Chondrocyte (in vitro differentiated cells): ENCODE measurements at regions not wholly inside any gene's neighbourhood (a gene's known extent, or its start where the extent isn't known, plus 50 kb on each side); places are given as distances from the start of the nearest gene placed in this dataset.

ENCODE experiments used
- DNase-seq: peaks from one replicate; pipeline ENCODE4 v3.0.0; 2021; ENCODE audit warnings: mixed read lengths, low spot score
- H3K27ac Mint-ChIP-seq: one replicate; pipeline ENCODE4 v1.8.0; 2021; ENCODE audit warnings: mild to moderate bottlenecking, moderate library complexity, mixed read lengths; ENCODE audit not compliant: unreplicated experiment
- H3K27me3 Mint-ChIP-seq: 2 replicates; pipeline ENCODE4 v1.8.0; 2021; ENCODE audit warnings: low read depth, mixed read lengths
- H3K36me3 Mint-ChIP-seq: 2 replicates; pipeline ENCODE4 v1.8.0; 2021; ENCODE audit warnings: low read depth, mixed read lengths
- H3K4me1 Mint-ChIP-seq: 2 replicates; pipeline ENCODE4 v1.8.0; 2021; ENCODE audit warnings: low read depth, mild to moderate bottlenecking, mixed read lengths
- H3K4me3 Mint-ChIP-seq: one replicate; pipeline ENCODE4 v1.8.0; 2021; ENCODE audit warnings: mild to moderate bottlenecking, moderate library complexity, mixed read lengths; ENCODE audit not compliant: unreplicated experiment
- H3K9me3 Mint-ChIP-seq: 2 replicates; pipeline ENCODE4 v1.8.0; 2021; ENCODE audit warnings: low read depth, mixed read lengths
- TF ChIP-seq, protein P1 (sequence below): fragments of 200-600 bp; sonication (generic); IDR thresholded peaks from 2 replicates; pipeline ENCODE4 v1.5.0; 2021; ENCODE audit warnings: antibody characterized with exemption, mild to moderate bottlenecking, moderate library complexity

DNA sequence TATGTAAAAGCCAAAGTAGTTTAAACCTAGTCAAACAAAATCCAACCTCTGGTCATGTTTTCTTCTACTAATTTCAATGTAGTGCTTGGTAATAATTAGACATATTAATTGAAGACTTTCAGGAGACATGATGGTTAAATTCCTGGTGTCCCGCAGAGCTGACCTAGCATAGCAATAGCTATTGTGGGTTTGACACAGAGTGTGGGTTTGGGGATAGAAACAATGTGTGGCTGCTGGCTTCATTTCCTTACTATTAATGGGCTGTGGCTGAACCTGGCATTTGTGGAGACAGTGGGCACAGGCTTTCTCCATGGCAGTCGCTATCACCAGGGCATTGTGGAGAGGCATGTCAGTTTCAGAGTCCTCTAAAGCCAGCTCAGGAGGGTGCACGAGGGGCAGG lies 54.1 kb upstream of the GGTLC1 start:
- DNase-seq, result no peak
- no peaks in the 10 kb centered on the region for H3K4me1 Mint-ChIP-seq

DNA sequence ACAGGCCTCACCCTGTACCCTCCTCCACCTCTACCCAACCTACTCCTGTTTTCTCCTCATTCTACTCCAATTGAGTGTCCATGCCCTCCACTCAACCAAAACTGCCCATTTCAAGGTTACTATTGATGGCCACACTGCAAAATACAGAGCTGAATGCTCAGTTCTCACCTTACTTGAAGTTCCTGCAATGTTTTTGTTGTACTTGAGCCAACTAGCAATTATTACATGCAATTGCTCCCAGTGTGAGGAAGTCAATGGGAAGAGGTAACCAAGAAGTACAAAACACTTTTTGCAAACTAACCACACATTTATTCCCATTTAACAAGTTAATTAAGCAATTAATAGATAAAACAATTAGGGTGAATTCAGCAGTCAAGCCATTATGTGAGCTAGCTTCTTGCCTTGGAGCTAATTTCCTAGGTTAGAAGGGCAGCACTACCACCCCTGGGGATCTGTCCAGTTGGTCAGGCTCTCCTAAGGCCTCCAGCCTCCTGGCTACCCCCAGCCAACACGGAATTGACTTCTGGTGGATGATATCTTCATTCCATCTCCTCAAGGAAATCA lies 52.4 kb upstream of the GGTLC1 start:
- TF ChIP-seq, protein P1, sequence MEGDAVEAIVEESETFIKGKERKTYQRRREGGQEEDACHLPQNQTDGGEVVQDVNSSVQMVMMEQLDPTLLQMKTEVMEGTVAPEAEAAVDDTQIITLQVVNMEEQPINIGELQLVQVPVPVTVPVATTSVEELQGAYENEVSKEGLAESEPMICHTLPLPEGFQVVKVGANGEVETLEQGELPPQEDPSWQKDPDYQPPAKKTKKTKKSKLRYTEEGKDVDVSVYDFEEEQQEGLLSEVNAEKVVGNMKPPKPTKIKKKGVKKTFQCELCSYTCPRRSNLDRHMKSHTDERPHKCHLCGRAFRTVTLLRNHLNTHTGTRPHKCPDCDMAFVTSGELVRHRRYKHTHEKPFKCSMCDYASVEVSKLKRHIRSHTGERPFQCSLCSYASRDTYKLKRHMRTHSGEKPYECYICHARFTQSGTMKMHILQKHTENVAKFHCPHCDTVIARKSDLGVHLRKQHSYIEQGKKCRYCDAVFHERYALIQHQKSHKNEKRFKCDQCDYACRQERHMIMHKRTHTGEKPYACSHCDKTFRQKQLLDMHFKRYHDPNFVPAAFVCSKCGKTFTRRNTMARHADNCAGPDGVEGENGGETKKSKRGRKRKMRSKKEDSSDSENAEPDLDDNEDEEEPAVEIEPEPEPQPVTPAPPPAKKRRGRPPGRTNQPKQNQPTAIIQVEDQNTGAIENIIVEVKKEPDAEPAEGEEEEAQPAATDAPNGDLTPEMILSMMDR, result no peak
- no peak overlapping the region for H3K4me3 Mint-ChIP-seq
- H3K36me3 Mint-ChIP-seq, result no peaks in the 10 kb centered on the region
- no peaks in the 10 kb centered on the region for H3K9me3 Mint-ChIP-seq
- no peak for DNase-seq
- no peaks in the 10 kb centered on the region for H3K27me3 Mint-ChIP-seq
- no peaks in the 10 kb centered on the region for H3K4me1 Mint-ChIP-seq
- no peak overlapping the region for H3K27ac Mint-ChIP-seq

More for the DNA sequence above, 54.1 kb upstream of the GGTLC1 start:
- TF ChIP-seq, protein P1, result no peak
- H3K9me3 Mint-ChIP-seq, result no peaks in the 10 kb centered on the region
- H3K27me3 Mint-ChIP-seq, result no peaks in the 10 kb centered on the region
- no peak overlapping the region for H3K27ac Mint-ChIP-seq
- no peaks in the 10 kb centered on the region for H3K36me3 Mint-ChIP-seq
- no peak overlapping the region for H3K4me3 Mint-ChIP-seq

DNA sequence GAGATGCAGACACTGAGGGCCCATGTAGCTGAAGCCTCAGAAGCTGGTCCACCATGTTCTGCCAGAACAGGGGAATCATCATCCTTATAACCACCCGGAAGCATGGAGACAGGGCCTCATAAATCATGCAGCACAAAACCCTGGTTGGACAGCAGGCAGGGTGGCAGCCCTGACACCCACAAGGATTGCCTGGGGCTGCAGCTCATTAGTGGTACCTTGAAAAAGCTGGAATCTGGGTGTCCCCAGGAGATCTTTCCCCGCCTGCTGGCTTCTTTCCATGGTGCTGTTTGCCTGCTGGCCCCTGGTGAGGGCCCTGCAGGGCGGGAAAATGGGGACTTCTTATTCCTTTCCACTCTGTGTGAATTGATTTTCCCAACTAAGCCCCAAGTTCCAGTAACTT lies 50.6 kb upstream of the GGTLC1 start:
- no peak overlapping the region for H3K4me3 Mint-ChIP-seq
- no peaks in the 10 kb centered on the region for H3K27me3 Mint-ChIP-seq
- no peak for DNase-seq
- H3K4me1 Mint-ChIP-seq, result no peaks in the 10 kb centered on the region
- H3K9me3 Mint-ChIP-seq, result no peaks in the 10 kb centered on the region
- TF ChIP-seq, protein P1, result no peak
- H3K36me3 Mint-ChIP-seq, result no peaks in the 10 kb centered on the region
- no peak overlapping the region for H3K27ac Mint-ChIP-seq
